ENCODE measurements at regions not wholly inside any gene's neighbourhood (a gene's known extent, or its start where the extent isn't known, plus 50 kb on each side); places are given as distances from the start of the nearest gene placed in this dataset.

- no peak for TF ChIP-seq CTCF (IDR thresholded peaks at IDR 0.05; ENCODE audit: low read length)
- no peak for TF ChIP-seq EZH2 (optimal IDR thresholded peaks at IDR 0.05; ENCODE audit: low read depth, low read length)
- no peak for TF ChIP-seq EZH2phosphoT487 (IDR thresholded peaks at IDR 0.05; ENCODE audit: low read length)
Observed at GRCh38 chr11:91243051-91243450, 981.6 kb upstream of the FAT3 start.
